ENCODE measurements at regions not wholly inside any gene's neighbourhood (a gene's known extent, or its start where the extent isn't known, plus 50 kb on each side); places are given as distances from the start of the nearest gene placed in this dataset.

- no peak overlapping the region for H3K9ac ChIP-seq (ENCODE audit: low read length)
- BruUV-seq (replicated peaks) = no TSS peak
- H3K79me2 ChIP-seq (ENCODE audit: insufficient read depth, low read length) = no peaks in the 10 kb centered on the region
- DNase-seq (ENCODE audit: low read depth, low spot score) (no peak), ATAC-seq (no peak)
- H3K4me2 ChIP-seq (ENCODE audit: low read length) = no peak overlapping the region
- H3K27me3 ChIP-seq (ENCODE audit: insufficient read depth, low read length) = peaks cover 72% of the 10 kb centered on the region
- no peak overlapping the region for H3K4me3 ChIP-seq (replicated peaks in 1 of 2; ENCODE audit: low read depth in 1 of 2, low read length in 2 of 2)
- H3K9me2 ChIP-seq (ENCODE audit: insufficient read depth) = no peaks in the 10 kb centered on the region
- ChIA-PET RAD21 (ENCODE audit: low non-redundant PET in 1 of 2, low total read pairs in 2 of 2, uncharacterized antibody in 2 of 2, unreplicated experiment in 2 of 2) (no interaction called here), CTCF (interaction anchor here (1.2 kb wide), 1 partner anchor 42 kb away, joined by 4 read pairs; no protein-coding TSS in a partner anchor), POLR2A (no interaction called here)
- no peaks in the 10 kb centered on the region for H3K4me1 ChIP-seq (ENCODE audit: control insufficient read depth in 1 of 2, insufficient read depth in 2 of 2, low read length in 2 of 2)
- H3K36me3 ChIP-seq (ENCODE audit: control insufficient read depth in 1 of 2, insufficient read depth in 2 of 2, low read length in 2 of 2) = no peaks in the 10 kb centered on the region
- intact Hi-C loops (cut with micrococcal nuclease) = loop anchor here (5.0 kb wide), 1 partner anchor 189 kb away; no protein-coding TSS in a partner anchor
- H2AFZ ChIP-seq (ENCODE audit: low read depth, low read length, poor library complexity, severe bottlenecking) = no peak overlapping the region
- no peaks in the 10 kb centered on the region for H3K9me3 ChIP-seq (ENCODE audit: control insufficient read depth in 1 of 2, insufficient read depth in 1 of 2, low read depth in 1 of 2, low read length in 2 of 2)
- no peak for TF ChIP-seq SRF (IDR thresholded peaks at IDR 0.05; ENCODE audit: low read depth)
- no peak for TF ChIP-seq POLR2AphosphoS5 (IDR thresholded peaks at IDR 0.05; ENCODE audit: low read depth, low read length)
- TF ChIP-seq EGR1 (IDR thresholded peaks at IDR 0.05; ENCODE audit: low read depth) = no peak
- no peak for TF ChIP-seq EZH2phosphoT487 (IDR thresholded peaks at IDR 0.05; ENCODE audit: borderline replicate concordance)
- no peak for TF ChIP-seq JUND (IDR thresholded peaks at IDR 0.05)
- no peak for TF ChIP-seq CTCF (IDR thresholded peaks at IDR 0.05 in 2 of 3, conservative IDR thresholded peaks at IDR 0.05 in 1 of 3; ENCODE audit: borderline replicate concordance in 1 of 3, insufficient read depth in 1 of 3, low read depth in 2 of 3, low read length in 2 of 3)
- no peak for TF ChIP-seq TCF7L2 (IDR thresholded peaks at IDR 0.05; ENCODE audit: borderline replicate concordance, extremely low read depth, insufficient read depth, insufficient read length)
- TF ChIP-seq ZFX (IDR thresholded peaks at IDR 0.05) = no peak
- no peak for TF ChIP-seq YY1 (IDR thresholded peaks at IDR 0.05; ENCODE audit: extremely low read depth, insufficient replicate concordance, low read depth, low read length)
- no peak for TF ChIP-seq SIN3A (IDR thresholded peaks at IDR 0.05; ENCODE audit: low read depth)
- TF ChIP-seq FOSL1 (IDR thresholded peaks at IDR 0.05; ENCODE audit: low read depth) = no peak
- TF ChIP-seq EZH2 (IDR thresholded peaks at IDR 0.05) = no peak
- TF ChIP-seq CEBPB (IDR thresholded peaks at IDR 0.05; ENCODE audit: low read depth) = no peak
- H4K20me1 ChIP-seq (ENCODE audit: insufficient read depth) = no peaks in the 10 kb centered on the region
- H3K27ac ChIP-seq (ENCODE audit: low read depth, low read length) = no peak overlapping the region
These were observed 133.7 kb downstream of the FOXB1 start for GRCh38 chr15:60137711-60138396.

Measured in HCT116 (cell line).